Effector memory CD8-positive, alpha-beta T cell (primary cell): ENCODE measurements at regions not wholly inside any gene's neighbourhood (a gene's known extent, or its start where the extent isn't known, plus 50 kb on each side); places are given as distances from the start of the nearest gene placed in this dataset.
A peak's percentile ranks its signal among the peaks of the same experiment; 100 is the strongest.

Experiments
- ATAC-seq: fragments of 150-1000 bp; cut with Tn5 transposase; replicated peaks from 2 replicates; pipeline ENCODE4 v1.10.0; 2021; ENCODE audit warnings: mild to moderate bottlenecking, moderate library complexity
- DNase-seq, 3 experiments: peaks; one replicate each; pipeline ENCODE4 v3.0.0; 2021
- H3K27ac Mint-ChIP-seq, 2 donors: one replicate each; pipeline ENCODE4 v1.8.0; 2022; ENCODE audit warnings: mild to moderate bottlenecking in 2 of 2, mixed read lengths in 2 of 2, moderate library complexity in 2 of 2
- H3K27me3 Mint-ChIP-seq, 2 donors: one replicate each; pipeline ENCODE4 v1.8.0; 2022; ENCODE audit warnings: mixed read lengths in 2 of 2
- H3K36me3 Mint-ChIP-seq: one replicate; pipeline ENCODE4 v1.8.0; 2022; ENCODE audit warnings: mild to moderate bottlenecking, moderate library complexity, mixed read lengths; ENCODE audit not compliant: insufficient read depth
- H3K4me1 Mint-ChIP-seq, 2 donors: one replicate each; pipeline ENCODE4 v1.8.0; 2022; ENCODE audit warnings: low read depth in 2 of 2, mixed read lengths in 2 of 2
- H3K4me3 Mint-ChIP-seq, 2 donors: one replicate each; pipeline ENCODE4 v1.8.0; 2022; ENCODE audit warnings: mild to moderate bottlenecking in 2 of 2, mixed read lengths in 2 of 2, moderate library complexity in 2 of 2
- H3K9me3 Mint-ChIP-seq, 2 donors: one replicate each; pipeline ENCODE4 v1.8.0; 2022; ENCODE audit warnings: mixed read lengths in 2 of 2

DNA sequence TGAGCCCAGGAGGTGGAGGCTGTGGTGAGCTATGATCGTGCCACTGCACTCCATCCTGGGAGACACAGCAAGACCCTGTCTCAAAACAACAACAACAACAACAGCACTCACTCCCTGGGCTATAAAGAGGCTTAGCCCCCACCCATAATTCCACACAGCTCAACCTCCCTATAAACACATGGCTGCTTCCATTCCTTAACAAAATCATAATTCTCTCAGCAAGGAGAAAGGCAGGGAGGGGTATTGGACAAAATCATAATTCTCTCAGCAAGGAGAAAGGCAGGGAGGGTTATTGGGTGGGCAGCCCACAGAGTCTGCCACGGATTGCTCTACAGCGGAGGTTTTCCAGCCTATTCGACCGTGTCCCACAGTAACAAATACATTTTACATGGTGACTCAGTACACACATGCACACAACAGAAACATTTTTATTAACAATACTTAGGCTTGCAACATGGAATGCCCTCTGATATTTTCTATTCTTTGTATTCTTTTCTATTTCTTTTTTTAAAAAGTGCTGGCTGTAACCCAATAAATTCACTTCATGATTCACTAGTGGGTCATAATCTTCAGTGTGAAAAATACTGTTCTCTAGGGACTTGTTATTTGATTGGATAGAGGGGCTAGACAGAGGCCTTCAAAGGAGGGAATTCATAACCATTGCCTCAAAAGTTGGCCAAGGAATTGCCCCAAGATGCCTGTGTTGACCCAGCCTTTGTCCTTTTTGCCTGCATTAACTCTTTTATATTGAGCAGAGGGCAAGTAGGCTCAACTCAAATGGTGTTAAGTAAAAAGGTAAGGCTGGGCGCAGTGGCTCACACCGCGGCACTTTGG, 50.6 kb upstream of the ZMYND8 start:
- Mint-ChIP-seq H3K4me3 (no peak overlapping the region), H3K9me3 (no peaks in the 10 kb centered on the region), H3K36me3 (no peaks in the 10 kb centered on the region), H3K4me1 (no peaks in the 10 kb centered on the region), H3K27me3 (no peaks in the 10 kb centered on the region), H3K27ac (no peak overlapping the region)
- ATAC-seq (no peak), DNase-seq (no peak)

- Mint-ChIP-seq H3K27me3 (no peaks in the 10 kb centered on the region), H3K4me1 (peaks cover 10 to 14% of the 10 kb centered on the region in 2 donors), H3K36me3 (no peaks in the 10 kb centered on the region), H3K4me3 (no peak overlapping the region), H3K9me3 (no peaks in the 10 kb centered on the region), H3K27ac (no peak overlapping the region)
- no peak for ATAC-seq
- no peak for DNase-seq
Measured at GRCh38 chr20:47411161-47411560, 54.7 kb upstream of the ZMYND8 start.

GRCh38 chr20:47412083-47412482, 55.6 kb upstream of the ZMYND8 start:
- Mint-ChIP-seq H3K4me1 (peaks cover 16 to 19% of the 10 kb centered on the region in 2 donors), H3K4me3 (no peak overlapping the region), H3K9me3 (no peaks in the 10 kb centered on the region), H3K27ac (no peak overlapping the region), H3K36me3 (no peaks in the 10 kb centered on the region), H3K27me3 (no peaks in the 10 kb centered on the region)
- DNase-seq (no peak), ATAC-seq (no peak)

GRCh38 chr20:47413189-47413588, 56.7 kb upstream of the ZMYND8 start:
- DNase-seq, result no peak
- peak overlapping the region in 1 of 2 donors; percentile 35 for H3K27ac Mint-ChIP-seq
- H3K4me3 Mint-ChIP-seq, result no peak overlapping the region
- H3K27me3 Mint-ChIP-seq, result no peaks in the 10 kb centered on the region
- no peaks in the 10 kb centered on the region for H3K36me3 Mint-ChIP-seq
- ATAC-seq, result no peak
- H3K4me1 Mint-ChIP-seq, result peaks cover 16 to 19% of the 10 kb centered on the region in 2 donors
- no peaks in the 10 kb centered on the region for H3K9me3 Mint-ChIP-seq

DNA sequence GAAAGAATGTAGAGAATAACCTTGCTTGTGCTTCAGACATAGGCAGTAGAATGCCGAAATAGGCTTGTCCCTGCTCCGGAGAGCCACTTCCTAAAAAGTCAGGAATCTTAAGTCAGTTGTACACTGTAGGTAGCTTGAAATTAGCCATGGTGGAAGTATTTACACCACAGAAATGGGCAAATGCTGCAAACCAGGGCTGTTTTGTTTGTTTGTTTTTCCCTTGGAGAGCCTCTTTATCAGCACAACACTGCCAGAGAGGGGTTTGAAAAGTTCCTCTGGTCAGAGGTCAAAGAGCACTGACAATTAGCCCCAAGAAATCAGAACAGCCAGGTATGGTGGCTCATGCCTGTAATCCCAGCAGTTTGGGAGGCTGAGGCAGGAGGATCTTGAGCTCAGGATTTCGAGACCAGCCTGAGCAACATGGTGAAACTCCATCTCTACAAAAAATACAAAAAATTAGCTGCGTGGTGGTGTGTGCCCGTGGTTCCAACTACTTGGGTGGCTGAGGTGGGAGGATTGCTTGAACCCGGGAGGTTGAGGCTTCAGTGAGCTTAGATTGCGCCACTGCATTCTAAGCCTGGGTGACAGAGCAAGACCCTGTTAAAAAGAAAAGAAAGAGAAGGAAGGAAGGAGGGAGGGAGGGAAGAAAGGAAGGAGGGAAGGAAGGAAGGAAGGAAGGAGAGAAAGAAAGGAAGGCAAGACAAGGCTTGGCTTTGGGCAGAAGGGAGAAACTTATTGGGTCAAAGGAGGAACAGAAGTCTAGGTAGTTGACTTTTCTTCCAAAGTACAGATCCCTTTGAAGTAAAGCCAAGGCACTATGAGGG, 61.0 kb upstream of the ZMYND8 start:
- Mint-ChIP-seq H3K4me1 (peaks cover 16 to 19% of the 10 kb centered on the region in 2 donors), H3K9me3 (no peaks in the 10 kb centered on the region), H3K4me3 (no peak overlapping the region), H3K27me3 (no peaks in the 10 kb centered on the region), H3K36me3 (no peaks in the 10 kb centered on the region), H3K27ac (peak overlapping the region; percentile 59 to 96)
- DNase-seq (no peak), ATAC-seq (no peak)

GRCh38 chr20:47418069-47418757, 61.7 kb upstream of the ZMYND8 start:
- DNase-seq (no peak), ATAC-seq (no peak)
- peaks cover 16% of the 10 kb centered on the region in 2 donors for H3K4me1 Mint-ChIP-seq
- no peaks in the 10 kb centered on the region for H3K27me3 Mint-ChIP-seq
- H3K4me3 Mint-ChIP-seq, result no peak overlapping the region
- no peaks in the 10 kb centered on the region for H3K9me3 Mint-ChIP-seq
- H3K27ac Mint-ChIP-seq, result no peak overlapping the region
- no peaks in the 10 kb centered on the region for H3K36me3 Mint-ChIP-seq

- H3K9me3 Mint-ChIP-seq, result no peaks in the 10 kb centered on the region
- no peak for ATAC-seq
- H3K27ac Mint-ChIP-seq, result no peak overlapping the region
- DNase-seq, result no peak
- H3K27me3 Mint-ChIP-seq, result no peaks in the 10 kb centered on the region
- H3K36me3 Mint-ChIP-seq, result no peaks in the 10 kb centered on the region
- no peak overlapping the region for H3K4me3 Mint-ChIP-seq
- peaks cover 14 to 15% of the 10 kb centered on the region in 2 donors for H3K4me1 Mint-ChIP-seq
Measured at GRCh38 chr20:47419953-47420514, 63.5 kb upstream of the ZMYND8 start.

DNA sequence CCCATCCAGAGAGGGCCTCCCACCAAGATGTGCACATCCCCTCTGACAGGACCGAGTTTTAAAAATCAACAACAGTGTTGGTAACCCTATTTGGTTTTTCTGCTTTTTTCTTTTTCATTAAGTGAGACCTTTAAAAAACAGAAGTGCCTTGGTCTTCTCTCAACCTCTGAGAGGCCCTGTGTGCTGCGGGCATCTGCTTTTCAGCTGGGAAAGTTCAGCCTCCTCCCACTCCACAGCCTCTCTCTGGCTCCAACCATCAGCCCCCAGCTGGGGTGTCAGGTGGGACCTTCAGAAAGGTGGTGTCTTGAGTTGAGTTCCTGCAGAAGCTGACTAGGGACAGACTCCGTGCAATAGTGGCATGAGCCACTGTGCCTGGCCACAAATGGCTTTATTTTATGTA, 64.6 kb upstream of the ZMYND8 start:
- Mint-ChIP-seq H3K4me1 (peaks cover 5 to 6% of the 10 kb centered on the region in 2 donors), H3K27me3 (no peaks in the 10 kb centered on the region), H3K36me3 (no peaks in the 10 kb centered on the region), H3K9me3 (no peaks in the 10 kb centered on the region), H3K4me3 (no peak overlapping the region), H3K27ac (no peak overlapping the region)
- ATAC-seq (no peak), DNase-seq (no peak)

- Mint-ChIP-seq H3K36me3 (no peaks in the 10 kb centered on the region), H3K27ac (no peak overlapping the region), H3K27me3 (no peaks in the 10 kb centered on the region)
Measured at GRCh38 chr20:47423586-47423985, 67.1 kb upstream of the ZMYND8 start.

DNA sequence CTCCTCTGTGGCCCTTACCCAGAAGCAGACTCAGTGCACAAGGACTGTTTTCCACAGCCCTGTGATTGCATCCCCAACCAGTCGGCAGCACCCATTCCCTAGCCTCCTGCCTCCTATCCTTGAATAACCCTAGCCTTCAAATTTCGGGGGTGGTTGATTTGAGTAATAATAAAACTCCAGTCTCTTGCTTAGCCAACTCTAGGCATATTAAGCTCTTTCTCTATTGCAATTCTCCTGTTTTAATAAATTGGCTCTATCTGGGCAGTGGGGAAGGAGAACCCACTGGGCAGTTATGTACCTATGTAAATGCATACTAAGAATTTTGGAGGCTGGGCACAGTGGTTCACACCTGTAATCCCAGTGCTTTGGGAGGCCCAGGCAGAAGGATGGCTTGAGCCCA, 70.6 kb upstream of the ZMYND8 start:
- H3K4me1 Mint-ChIP-seq, result no peaks in the 10 kb centered on the region
- H3K27ac Mint-ChIP-seq, result no peak overlapping the region
- ATAC-seq (no peak), DNase-seq (no peak)
- H3K4me3 Mint-ChIP-seq, result no peak overlapping the region
- H3K9me3 Mint-ChIP-seq, result peaks cover 0 to 4% of the 10 kb centered on the region in 2 donors
- no peaks in the 10 kb centered on the region for H3K27me3 Mint-ChIP-seq
- no peaks in the 10 kb centered on the region for H3K36me3 Mint-ChIP-seq

More at GRCh38 chr20:47423586-47423985, 67.1 kb upstream of the ZMYND8 start:
- H3K9me3 Mint-ChIP-seq, result peaks cover 0 to 4% of the 10 kb centered on the region in 2 donors
- H3K4me3 Mint-ChIP-seq, result no peak overlapping the region
- no peaks in the 10 kb centered on the region for H3K4me1 Mint-ChIP-seq
- ATAC-seq (no peak), DNase-seq (no peak)

GRCh38 chr20:47427746-47428145, 71.2 kb upstream of the ZMYND8 start:
- Mint-ChIP-seq H3K4me1 (no peaks in the 10 kb centered on the region), H3K27ac (no peak overlapping the region), H3K9me3 (peaks cover 0 to 4% of the 10 kb centered on the region in 2 donors), H3K4me3 (no peak overlapping the region), H3K36me3 (no peaks in the 10 kb centered on the region), H3K27me3 (peaks cover 0 to 5% of the 10 kb centered on the region in 2 donors)
- ATAC-seq (no peak), DNase-seq (no peak)

DNA sequence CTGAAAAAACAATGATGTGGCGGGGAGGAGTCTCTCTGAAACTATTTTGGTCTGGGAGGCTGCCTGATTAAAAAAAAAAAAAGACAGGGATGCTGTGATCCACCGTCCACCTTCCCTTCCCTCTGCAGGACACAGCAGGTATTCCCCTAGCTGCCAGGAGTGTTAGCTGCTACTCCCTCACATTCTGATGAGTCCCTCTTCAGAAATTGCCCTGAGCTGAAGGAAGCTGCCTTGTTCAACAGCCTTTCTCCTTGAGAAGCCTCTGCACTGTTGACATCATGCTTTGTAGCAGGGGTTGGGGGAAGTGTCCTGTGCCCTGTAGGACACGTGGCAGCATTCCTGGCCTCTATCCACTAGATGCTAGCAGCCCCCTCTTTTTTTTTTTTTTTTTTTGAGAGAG, 71.7 kb upstream of the ZMYND8 start:
- Mint-ChIP-seq H3K4me3 (no peak overlapping the region), H3K4me1 (no peaks in the 10 kb centered on the region), H3K27me3 (peaks cover 0 to 10% of the 10 kb centered on the region in 2 donors), H3K9me3 (peaks cover 0 to 4% of the 10 kb centered on the region in 2 donors), H3K27ac (no peak overlapping the region), H3K36me3 (no peaks in the 10 kb centered on the region)
- DNase-seq (no peak), ATAC-seq (no peak)

DNA sequence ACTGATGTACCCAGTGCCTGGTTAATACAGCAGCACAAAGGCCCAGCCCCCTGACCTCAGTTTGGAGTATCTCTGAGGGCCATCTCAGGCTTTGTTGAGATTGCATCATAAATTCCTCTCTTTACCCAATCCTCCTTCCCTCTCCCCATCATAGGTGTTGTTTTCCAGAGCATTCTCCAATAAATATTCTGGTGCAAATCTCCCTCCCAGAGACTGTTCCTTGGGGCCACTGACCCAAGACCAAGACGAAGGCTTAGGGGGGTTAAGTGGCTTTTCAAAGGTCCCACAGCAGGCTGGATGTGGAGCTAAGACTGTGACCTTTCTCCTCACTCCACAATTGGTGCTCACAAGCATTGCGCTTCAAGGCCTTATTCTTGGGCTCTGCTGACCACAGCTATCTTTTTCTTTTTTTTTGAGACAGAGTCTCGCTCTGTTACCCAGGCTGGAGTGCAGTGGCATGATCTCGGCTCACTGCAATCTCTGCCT, 72.4 kb upstream of the ZMYND8 start:
- DNase-seq (no peak), ATAC-seq (no peak)
- Mint-ChIP-seq H3K36me3 (no peaks in the 10 kb centered on the region), H3K4me1 (no peaks in the 10 kb centered on the region), H3K27me3 (peaks cover 0 to 11% of the 10 kb centered on the region in 2 donors), H3K9me3 (peaks cover 0 to 4% of the 10 kb centered on the region in 2 donors), H3K4me3 (no peak overlapping the region), H3K27ac (no peak overlapping the region)
